ENCODE measurements at regions not wholly inside any gene's neighbourhood (a gene's known extent, or its start where the extent isn't known, plus 50 kb on each side); places are given as distances from the start of the nearest gene placed in this dataset.
"Not testable (repeated sequence)": the region's sequence is repeated elsewhere in the genome, so short reads cannot be mapped to it uniquely, and the experiment has no call there.

- WGBS, 2 donors (ENCODE audit: low coverage in 1 of 2), result 22 to 80% methylated on average over 2 to 5 of the region's 12 CpGs
- H3K4me1 ChIP-seq, result peaks cover 0 to 9% (median 0%) of the 10 kb centered on the region in 3 donors
- peak; percentile 81 for ATAC-seq
- H3K9me3 ChIP-seq, result no peaks in the 10 kb centered on the region
- TF ChIP-seq POLR2AphosphoS5 (IDR thresholded peaks at IDR 0.05), result peak; percentile 23
- no peak for TF ChIP-seq EP300 (IDR thresholded peaks at IDR 0.05)
- H3K27ac ChIP-seq, result peak overlapping the region in 3 of 4 donors; percentile 14 to 45 (median 18)
- no peaks in the 10 kb centered on the region for H3K27me3 ChIP-seq
- H3K4me3 ChIP-seq, result no peak overlapping the region
- no peaks in the 10 kb centered on the region for H3K36me3 ChIP-seq
Measured at GRCh38 chr4:7134737-7135388, 57.5 kb upstream of the SORCS2 start.

GRCh38 chr4:7133818-7134650, 58.3 kb upstream of the SORCS2 start:
- not testable (repeated sequence) for H3K4me1 ChIP-seq, ATAC-seq, H3K27me3 ChIP-seq, H3K36me3 ChIP-seq, H3K9me3 ChIP-seq, H3K4me3 ChIP-seq
- H3K27ac ChIP-seq, result peak overlapping the region in 1 of 4 donors; percentile 45
- 75 to 80% methylated on average over 1 to 4 of the region's 4 CpGs for WGBS, 2 donors (ENCODE audit: low coverage in 1 of 2)

- ATAC-seq, result no peak
- peaks cover 0 to 11% (median 0%) of the 10 kb centered on the region in 3 donors for H3K4me1 ChIP-seq
- no peaks in the 10 kb centered on the region for H3K9me3 ChIP-seq
- no peak overlapping the region for H3K4me3 ChIP-seq
- H3K27ac ChIP-seq, result no peak overlapping the region
- WGBS, 2 donors (ENCODE audit: low coverage in 1 of 2), result 95 to 100% methylated on average over 1 to 2 of the region's 4 CpGs
- no peaks in the 10 kb centered on the region for H3K36me3 ChIP-seq
- no peaks in the 10 kb centered on the region for H3K27me3 ChIP-seq
- TF ChIP-seq POLR2A (IDR thresholded peaks at IDR 0.05) (no peak), POLR2AphosphoS5 (IDR thresholded peaks at IDR 0.05) (no peak), CTCF (IDR thresholded peaks at IDR 0.05) (no peak), EP300 (IDR thresholded peaks at IDR 0.05) (no peak)
Measured at GRCh38 chr4:7132730-7133582, 59.4 kb upstream of the SORCS2 start.

GRCh38 chr4:7132249-7132648, 60.1 kb upstream of the SORCS2 start:
- TF ChIP-seq POLR2AphosphoS5 (IDR thresholded peaks at IDR 0.05) (no peak), POLR2A (IDR thresholded peaks at IDR 0.05) (no peak), EP300 (IDR thresholded peaks at IDR 0.05) (no peak), CTCF (IDR thresholded peaks at IDR 0.05) (no peak)
- H3K4me3 ChIP-seq, result no peak overlapping the region
- H3K36me3 ChIP-seq, result no peaks in the 10 kb centered on the region
- no peaks in the 10 kb centered on the region for H3K9me3 ChIP-seq
- ATAC-seq, result no peak
- H3K27ac ChIP-seq, result no peak overlapping the region
- peaks cover 0 to 16% (median 0%) of the 10 kb centered on the region in 3 donors for H3K4me1 ChIP-seq
- WGBS, 2 donors (ENCODE audit: low coverage in 1 of 2), result 100% methylated on average over 1 of the region's 11 CpGs; no CpG with 5 or more reads in 1 of the 2 donors
- H3K27me3 ChIP-seq, result no peaks in the 10 kb centered on the region

GRCh38 chr4:7131498-7132031, 60.8 kb upstream of the SORCS2 start:
- H3K27ac ChIP-seq, result no peak overlapping the region
- peaks cover 0 to 19% (median 0%) of the 10 kb centered on the region in 3 donors for H3K4me1 ChIP-seq
- no peak for ATAC-seq

More at GRCh38 chr4:7131498-7132031, 60.8 kb upstream of the SORCS2 start:
- no peaks in the 10 kb centered on the region for H3K9me3 ChIP-seq
- H3K27me3 ChIP-seq, result no peaks in the 10 kb centered on the region
- WGBS, 2 donors (ENCODE audit: low coverage in 1 of 2), result 49 to 57% methylated on average over 3 of the region's 3 CpGs
- H3K4me3 ChIP-seq, result no peak overlapping the region
- TF ChIP-seq EP300 (IDR thresholded peaks at IDR 0.05) (no peak), POLR2AphosphoS5 (IDR thresholded peaks at IDR 0.05) (no peak), POLR2A (IDR thresholded peaks at IDR 0.05) (no peak), CTCF (IDR thresholded peaks at IDR 0.05) (no peak)
- H3K36me3 ChIP-seq, result no peaks in the 10 kb centered on the region

Data from gastroesophageal sphincter (tissue), 4 donors.